B cell (primary cell): ENCODE measurements at regions not wholly inside any gene's neighbourhood (a gene's known extent, or its start where the extent isn't known, plus 50 kb on each side); places are given as distances from the start of the nearest gene placed in this dataset.

ENCODE experiments used
- EZH2 ChIP-seq: IDR thresholded peaks from 2 replicates; pipeline ENCODE4 v1.6.1; 2012; ENCODE audit warnings: borderline replicate concordance, low read depth, mild to moderate bottlenecking, moderate library complexity, low read length; ENCODE audit not compliant: insufficient read depth, poor library complexity, severe bottlenecking
- TF ChIP-seq, protein P1 (sequence below): fragments of 200-600 bp; IDR thresholded peaks from one replicate; pipeline ENCODE4 v1.8.0; 2022; ENCODE audit warnings: antibody characterized with exemption, mild to moderate bottlenecking

DNA sequence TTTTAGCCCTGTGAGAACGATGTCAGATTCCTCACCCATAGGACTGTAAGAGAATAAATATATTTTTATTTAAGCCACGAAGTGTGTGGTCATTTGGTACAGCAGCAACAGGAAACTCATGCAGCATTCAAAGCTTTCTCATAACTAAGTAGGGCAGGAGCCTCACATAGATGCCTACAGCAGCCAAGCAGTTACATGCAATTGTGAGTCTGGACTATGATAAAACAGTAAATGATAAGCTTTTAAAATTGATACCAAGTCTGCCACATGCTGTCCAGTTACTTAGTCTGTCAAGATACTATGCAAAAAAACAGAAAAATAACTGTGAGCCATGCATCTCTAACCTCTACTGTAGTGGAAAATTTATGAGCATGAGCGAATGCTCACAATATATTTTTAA, 359.6 kb downstream of the HS3ST1 start:
- TF ChIP-seq, protein P1, sequence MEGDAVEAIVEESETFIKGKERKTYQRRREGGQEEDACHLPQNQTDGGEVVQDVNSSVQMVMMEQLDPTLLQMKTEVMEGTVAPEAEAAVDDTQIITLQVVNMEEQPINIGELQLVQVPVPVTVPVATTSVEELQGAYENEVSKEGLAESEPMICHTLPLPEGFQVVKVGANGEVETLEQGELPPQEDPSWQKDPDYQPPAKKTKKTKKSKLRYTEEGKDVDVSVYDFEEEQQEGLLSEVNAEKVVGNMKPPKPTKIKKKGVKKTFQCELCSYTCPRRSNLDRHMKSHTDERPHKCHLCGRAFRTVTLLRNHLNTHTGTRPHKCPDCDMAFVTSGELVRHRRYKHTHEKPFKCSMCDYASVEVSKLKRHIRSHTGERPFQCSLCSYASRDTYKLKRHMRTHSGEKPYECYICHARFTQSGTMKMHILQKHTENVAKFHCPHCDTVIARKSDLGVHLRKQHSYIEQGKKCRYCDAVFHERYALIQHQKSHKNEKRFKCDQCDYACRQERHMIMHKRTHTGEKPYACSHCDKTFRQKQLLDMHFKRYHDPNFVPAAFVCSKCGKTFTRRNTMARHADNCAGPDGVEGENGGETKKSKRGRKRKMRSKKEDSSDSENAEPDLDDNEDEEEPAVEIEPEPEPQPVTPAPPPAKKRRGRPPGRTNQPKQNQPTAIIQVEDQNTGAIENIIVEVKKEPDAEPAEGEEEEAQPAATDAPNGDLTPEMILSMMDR = no peak
- TF ChIP-seq EZH2 = no peak
